Gastrocnemius medialis (tissue), 4 donors: ENCODE measurements at regions not wholly inside any gene's neighbourhood (a gene's known extent, or its start where the extent isn't known, plus 50 kb on each side); places are given as distances from the start of the nearest gene placed in this dataset.

ENCODE experiments used
- ATAC-seq, 2 donors: fragments of 150-250 bp; one replicate each; pipeline ENCODE4 v1.9.1; 2016
- DNase-seq, 2 donors: peaks; one replicate each; pipeline ENCODE4 v3.0.0-alpha.2; 2019
- H3K27ac ChIP-seq, 4 donors: fragments of 200-600 bp; sonication (generic); 1 replicate in 1 of 4; 2 replicates in 3 of 4; pipeline ENCODE4 v1.5.1; 2016 to 2018; ENCODE audit warnings: mild to moderate bottlenecking in 2 of 4, moderate library complexity in 1 of 4
- H3K27me3 ChIP-seq, 3 donors: fragments of 200-600 bp; sonication (generic) in 2 of 3; 1 replicate in 1 of 3; 2 replicates in 2 of 3; pipeline versions ENCODE4 v1.5.1 to v1.6.0; 2016 to 2019; ENCODE audit warnings: mild to moderate bottlenecking in 1 of 3, moderate library complexity in 1 of 3
- H3K36me3 ChIP-seq, 2 donors: fragments of 200-600 bp; sonication (generic) in 1 of 2; one replicate each; pipeline ENCODE4 v1.5.1; 2017 to 2018
- H3K4me1 ChIP-seq, 2 donors: fragments of 200-600 bp; sonication (generic) in 1 of 2; one replicate each; pipeline ENCODE4 v1.5.1; 2016 to 2017; ENCODE audit warnings: mild to moderate bottlenecking in 2 of 2
- H3K4me3 ChIP-seq, 4 donors: fragments of 200-600 bp; sonication (generic) in 3 of 4; 1 replicate in 1 of 4; 2 replicates in 3 of 4; pipeline ENCODE4 v1.5.1; 2016 to 2019; ENCODE audit warnings: mild to moderate bottlenecking in 2 of 4
- H3K9me3 ChIP-seq, 3 donors: fragments of 200-600 bp; sonication (generic) in 2 of 3; 1 replicate in 1 of 3; 2 replicates in 2 of 3; pipeline ENCODE4 v1.5.1; 2016 to 2019
- CTCF ChIP-seq, 5 experiments: fragments of 450-650 bp in 3 of 5; fragments of 200-600 bp in 2 of 5; sonication (generic) in 2 of 5; IDR thresholded peaks in 4 of 5; conservative IDR thresholded peaks in 1 of 5; 1 replicate in 4 of 5; 2 replicates in 1 of 5; pipeline ENCODE4 v1.5.1; 2016 to 2019; ENCODE audit warnings: antibody characterized with exemption in 5 of 5, mild to moderate bottlenecking in 3 of 5, moderate library complexity in 3 of 5
- POLR2A ChIP-seq, 2 donors: fragments of 450-650 bp; IDR thresholded peaks; one replicate each; pipeline ENCODE4 v1.6.1; 2017; ENCODE audit warnings: antibody characterized with exemption in 2 of 2, mild to moderate bottlenecking in 2 of 2, moderate library complexity in 2 of 2
- in situ Hi-C, 4 donors: fragments of 200-750 bp; cut with MboI; loops; one replicate each; pipeline versions ENCODE4 v1.15.0 to v1.8.0; 2017; ENCODE audit warnings: low sequenced_read_pairs in 4 of 4
- intact Hi-C: fragments of 100-400 bp; cut with DNase I; formaldehyde crosslinking; loops from one replicate; pipeline ENCODE4 v1.15.1; 2023; ENCODE audit warnings: low total_unique reads

- no peak for ATAC-seq
- in situ Hi-C loops: no loop called here
Observed at GRCh38 chr4:23113104-23113503, 420.4 kb downstream of the GBA3 start.

GRCh38 chr4:23106516-23106915 lies 413.8 kb downstream of the GBA3 start:
- TF ChIP-seq CTCF (IDR thresholded peaks at IDR 0.05 in 4 of 5, conservative IDR thresholded peaks at IDR 0.05 in 1 of 5) (no peak), POLR2A (IDR thresholded peaks at IDR 0.05) (no peak)
- H3K4me1 ChIP-seq: no peaks in the 10 kb centered on the region
- no peak overlapping the region for H3K4me3 ChIP-seq
- H3K36me3 ChIP-seq: no peaks in the 10 kb centered on the region
- ATAC-seq (no peak), DNase-seq (no peak)
- no peak overlapping the region for H3K27ac ChIP-seq
- in situ Hi-C loops: no loop called here
- H3K9me3 ChIP-seq: no peaks in the 10 kb centered on the region
- H3K27me3 ChIP-seq: no peaks in the 10 kb centered on the region
- intact Hi-C loops: no loop called here

More at GRCh38 chr4:23113104-23113503, 420.4 kb downstream of the GBA3 start:
- Histone ChIP-seq H3K27ac (no peak overlapping the region), H3K27me3 (no peaks in the 10 kb centered on the region), H3K36me3 (no peaks in the 10 kb centered on the region), H3K4me1 (no peaks in the 10 kb centered on the region), H3K4me3 (no peak overlapping the region), H3K9me3 (no peaks in the 10 kb centered on the region)
- DNase-seq: no peak
- intact Hi-C loops: no loop called here
- TF ChIP-seq CTCF (IDR thresholded peaks at IDR 0.05 in 4 of 5, conservative IDR thresholded peaks at IDR 0.05 in 1 of 5) (no peak), POLR2A (IDR thresholded peaks at IDR 0.05) (no peak)

GRCh38 chr4:23105759-23106370 lies 413.1 kb downstream of the GBA3 start:
- Histone ChIP-seq H3K4me1 (no peaks in the 10 kb centered on the region), H3K4me3 (no peak overlapping the region), H3K36me3 (no peaks in the 10 kb centered on the region), H3K9me3 (no peaks in the 10 kb centered on the region), H3K27me3 (no peaks in the 10 kb centered on the region), H3K27ac (no peak overlapping the region)
- no peak for DNase-seq
- intact Hi-C loops (no loop called here), in situ Hi-C loops (no loop called here)
- no peak for ATAC-seq
- no peak for TF ChIP-seq CTCF (IDR thresholded peaks at IDR 0.05 in 4 of 5, conservative IDR thresholded peaks at IDR 0.05 in 1 of 5)
- TF ChIP-seq POLR2A (IDR thresholded peaks at IDR 0.05): no peak

- intact Hi-C loops: no loop called here
- no peak for ATAC-seq
Observed at GRCh38 chr4:23097251-23097650, 404.5 kb downstream of the GBA3 start.

More at GRCh38 chr4:23097251-23097650, 404.5 kb downstream of the GBA3 start:
- Histone ChIP-seq H3K27me3 (no peaks in the 10 kb centered on the region), H3K36me3 (no peaks in the 10 kb centered on the region), H3K9me3 (no peaks in the 10 kb centered on the region), H3K27ac (no peak overlapping the region), H3K4me1 (no peaks in the 10 kb centered on the region), H3K4me3 (no peak overlapping the region)
- DNase-seq: no peak
- in situ Hi-C loops: no loop called here
- TF ChIP-seq CTCF (IDR thresholded peaks at IDR 0.05 in 4 of 5, conservative IDR thresholded peaks at IDR 0.05 in 1 of 5): no peak
- TF ChIP-seq POLR2A (IDR thresholded peaks at IDR 0.05): no peak
